ENCODE measurements at regions not wholly inside any gene's neighbourhood (a gene's known extent, or its start where the extent isn't known, plus 50 kb on each side); places are given as distances from the start of the nearest gene placed in this dataset.

GRCh38 chr20:48261398-48261910 is 476.2 kb upstream of the SULF2 start:
- TF ChIP-seq EZH2phosphoT487 (IDR thresholded peaks at IDR 0.05), result no peak
- no peak for TF ChIP-seq CTCF (IDR thresholded peaks at IDR 0.05)
- TF ChIP-seq EZH2 (IDR thresholded peaks at IDR 0.05), result no peak
